ENCODE measurements at regions not wholly inside any gene's neighbourhood (a gene's known extent, or its start where the extent isn't known, plus 50 kb on each side); places are given as distances from the start of the nearest gene placed in this dataset.

DNA sequence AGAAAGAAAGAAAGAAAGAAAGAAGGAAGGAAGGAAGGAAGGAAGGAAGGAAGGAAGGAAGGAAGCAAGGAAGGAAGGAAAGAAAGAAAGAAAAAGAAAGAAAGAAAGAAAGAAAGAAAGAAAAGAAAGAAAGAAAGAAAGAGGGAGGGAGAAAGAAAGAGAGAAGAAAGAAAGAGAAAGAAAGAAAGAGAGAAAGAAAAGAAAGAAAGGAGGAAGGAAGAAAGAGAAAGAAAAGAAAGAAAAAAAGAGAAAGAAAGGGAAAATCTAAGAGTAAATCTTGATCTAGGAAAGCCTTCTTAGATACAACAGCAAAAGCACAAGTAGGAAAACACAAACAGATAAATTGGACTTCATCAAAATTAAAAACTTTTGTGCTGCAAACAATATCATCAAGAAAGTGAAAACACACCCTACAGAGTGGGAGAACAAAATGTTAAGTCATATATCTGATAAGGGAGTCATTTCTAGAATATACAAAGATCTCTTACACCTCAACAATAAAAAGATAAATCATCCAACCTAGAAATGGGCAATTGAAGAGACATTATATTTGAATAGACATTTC, 116.8 kb upstream of the FGF3 start:
- intact Hi-C loops (cut with micrococcal nuclease): no loop called here
- RAD21 ChIA-PET (ENCODE audit: low non-redundant PET in 1 of 2, low total read pairs in 2 of 2, uncharacterized antibody in 2 of 2, unreplicated experiment in 2 of 2): no interaction called here
- POLR2A ChIA-PET: no interaction called here

DNA sequence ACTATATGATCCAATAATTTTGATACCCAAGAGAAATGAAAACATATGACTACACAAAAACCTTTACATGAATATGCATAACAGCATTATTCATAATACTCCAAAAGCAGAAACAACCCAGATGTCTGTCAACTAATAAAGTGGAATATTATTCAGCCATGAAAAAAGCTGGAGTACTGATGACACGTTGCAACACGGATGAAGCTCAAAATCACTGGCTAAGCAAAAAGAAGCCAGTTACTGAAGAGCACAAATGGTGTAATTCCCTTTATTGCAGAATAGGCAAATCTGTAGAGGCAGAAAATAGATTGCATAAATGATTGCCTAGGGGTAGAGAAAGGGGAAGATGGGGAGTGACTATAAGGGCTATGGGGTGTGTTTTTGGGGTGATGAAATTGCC, 117.6 kb upstream of the FGF3 start:
- H3K9me2 ChIP-seq (ENCODE audit: insufficient read depth): no peaks in the 10 kb centered on the region
- no peaks in the 10 kb centered on the region for H3K79me2 ChIP-seq (ENCODE audit: insufficient read depth, low read length)
- H3K4me3 ChIP-seq (replicated peaks in 1 of 2; ENCODE audit: low read depth in 1 of 2, low read length in 2 of 2): no peak overlapping the region
- no peak overlapping the region for H3K9ac ChIP-seq (ENCODE audit: low read length)
- POLR2A ChIA-PET: no interaction called here
- H3K36me3 ChIP-seq (ENCODE audit: control insufficient read depth in 1 of 2, insufficient read depth in 2 of 2, low read length in 2 of 2): no peaks in the 10 kb centered on the region
- H3K4me2 ChIP-seq (ENCODE audit: low read length): no peak overlapping the region
- ATAC-seq (no peak), DNase-seq (ENCODE audit: low read depth, low spot score) (no peak)
- RAD21 ChIA-PET (ENCODE audit: low non-redundant PET in 1 of 2, low total read pairs in 2 of 2, uncharacterized antibody in 2 of 2, unreplicated experiment in 2 of 2): no interaction called here
- no peaks in the 10 kb centered on the region for H3K9me3 ChIP-seq (ENCODE audit: control insufficient read depth in 1 of 2, insufficient read depth in 1 of 2, low read depth in 1 of 2, low read length in 2 of 2)
- peaks cover 8 to 19% of the 10 kb centered on the region in 2 experiments for H3K4me1 ChIP-seq (ENCODE audit: control insufficient read depth in 1 of 2, insufficient read depth in 2 of 2, low read length in 2 of 2)
- CTCF ChIA-PET: no interaction called here
- no peak overlapping the region for H3K27ac ChIP-seq (ENCODE audit: low read depth, low read length)
- no peak overlapping the region for H2AFZ ChIP-seq (ENCODE audit: low read depth, low read length, poor library complexity, severe bottlenecking)
- intact Hi-C loops (cut with micrococcal nuclease): no loop called here
- H4K20me1 ChIP-seq (ENCODE audit: insufficient read depth): no peaks in the 10 kb centered on the region
- BruUV-seq (replicated peaks): no TSS peak
- H3K27me3 ChIP-seq (ENCODE audit: insufficient read depth, low read length): no peaks in the 10 kb centered on the region
- TF ChIP-seq, protein P1, sequence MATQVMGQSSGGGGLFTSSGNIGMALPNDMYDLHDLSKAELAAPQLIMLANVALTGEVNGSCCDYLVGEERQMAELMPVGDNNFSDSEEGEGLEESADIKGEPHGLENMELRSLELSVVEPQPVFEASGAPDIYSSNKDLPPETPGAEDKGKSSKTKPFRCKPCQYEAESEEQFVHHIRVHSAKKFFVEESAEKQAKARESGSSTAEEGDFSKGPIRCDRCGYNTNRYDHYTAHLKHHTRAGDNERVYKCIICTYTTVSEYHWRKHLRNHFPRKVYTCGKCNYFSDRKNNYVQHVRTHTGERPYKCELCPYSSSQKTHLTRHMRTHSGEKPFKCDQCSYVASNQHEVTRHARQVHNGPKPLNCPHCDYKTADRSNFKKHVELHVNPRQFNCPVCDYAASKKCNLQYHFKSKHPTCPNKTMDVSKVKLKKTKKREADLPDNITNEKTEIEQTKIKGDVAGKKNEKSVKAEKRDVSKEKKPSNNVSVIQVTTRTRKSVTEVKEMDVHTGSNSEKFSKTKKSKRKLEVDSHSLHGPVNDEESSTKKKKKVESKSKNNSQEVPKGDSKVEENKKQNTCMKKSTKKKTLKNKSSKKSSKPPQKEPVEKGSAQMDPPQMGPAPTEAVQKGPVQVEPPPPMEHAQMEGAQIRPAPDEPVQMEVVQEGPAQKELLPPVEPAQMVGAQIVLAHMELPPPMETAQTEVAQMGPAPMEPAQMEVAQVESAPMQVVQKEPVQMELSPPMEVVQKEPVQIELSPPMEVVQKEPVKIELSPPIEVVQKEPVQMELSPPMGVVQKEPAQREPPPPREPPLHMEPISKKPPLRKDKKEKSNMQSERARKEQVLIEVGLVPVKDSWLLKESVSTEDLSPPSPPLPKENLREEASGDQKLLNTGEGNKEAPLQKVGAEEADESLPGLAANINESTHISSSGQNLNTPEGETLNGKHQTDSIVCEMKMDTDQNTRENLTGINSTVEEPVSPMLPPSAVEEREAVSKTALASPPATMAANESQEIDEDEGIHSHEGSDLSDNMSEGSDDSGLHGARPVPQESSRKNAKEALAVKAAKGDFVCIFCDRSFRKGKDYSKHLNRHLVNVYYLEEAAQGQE (IDR thresholded peaks at IDR 0.05; ENCODE audit: low read depth): no peak
- TF ChIP-seq YY1 (IDR thresholded peaks at IDR 0.05; ENCODE audit: extremely low read depth, insufficient replicate concordance, low read depth, low read length): no peak
- no peak for TF ChIP-seq ZFX (IDR thresholded peaks at IDR 0.05)
- no peak for TF ChIP-seq ZNF274 (IDR thresholded peaks at IDR 0.05; ENCODE audit: low read depth, low read length)
- no peak for TF ChIP-seq JUND (IDR thresholded peaks at IDR 0.05)
- TF ChIP-seq CEBPB (IDR thresholded peaks at IDR 0.05; ENCODE audit: low read depth): no peak
- TF ChIP-seq, protein P2, sequence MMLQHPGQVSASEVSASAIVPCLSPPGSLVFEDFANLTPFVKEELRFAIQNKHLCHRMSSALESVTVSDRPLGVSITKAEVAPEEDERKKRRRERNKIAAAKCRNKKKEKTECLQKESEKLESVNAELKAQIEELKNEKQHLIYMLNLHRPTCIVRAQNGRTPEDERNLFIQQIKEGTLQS (IDR thresholded peaks at IDR 0.05): no peak
- no peak for TF ChIP-seq FOSL1 (IDR thresholded peaks at IDR 0.05; ENCODE audit: low read depth)
- TF ChIP-seq SRF (IDR thresholded peaks at IDR 0.05; ENCODE audit: low read depth): no peak
- TF ChIP-seq EZH2phosphoT487 (IDR thresholded peaks at IDR 0.05; ENCODE audit: borderline replicate concordance): no peak
- TF ChIP-seq SP1 (IDR thresholded peaks at IDR 0.05; ENCODE audit: low read depth): no peak
- TF ChIP-seq SIN3A (IDR thresholded peaks at IDR 0.05; ENCODE audit: low read depth): no peak

More for the DNA sequence above, 116.8 kb upstream of the FGF3 start:
- Histone ChIP-seq H3K9me3 (ENCODE audit: control insufficient read depth in 1 of 2, insufficient read depth in 1 of 2, low read depth in 1 of 2, low read length in 2 of 2) (no peaks in the 10 kb centered on the region), H3K4me1 (ENCODE audit: control insufficient read depth in 1 of 2, insufficient read depth in 2 of 2, low read length in 2 of 2) (peaks cover 8 to 19% of the 10 kb centered on the region in 2 experiments), H3K36me3 (ENCODE audit: control insufficient read depth in 1 of 2, insufficient read depth in 2 of 2, low read length in 2 of 2) (no peaks in the 10 kb centered on the region), H3K4me3 (replicated peaks in 1 of 2; ENCODE audit: low read depth in 1 of 2, low read length in 2 of 2) (no peak overlapping the region), H4K20me1 (ENCODE audit: insufficient read depth) (no peaks in the 10 kb centered on the region), H3K9ac (ENCODE audit: low read length) (no peak overlapping the region), H3K79me2 (ENCODE audit: insufficient read depth, low read length) (no peaks in the 10 kb centered on the region), H3K4me2 (ENCODE audit: low read length) (no peak overlapping the region), H3K9me2 (ENCODE audit: insufficient read depth) (no peaks in the 10 kb centered on the region), H3K27ac (ENCODE audit: low read depth, low read length) (no peak overlapping the region), H2AFZ (ENCODE audit: low read depth, low read length, poor library complexity, severe bottlenecking) (peak overlapping the region; percentile 77), H3K27me3 (ENCODE audit: insufficient read depth, low read length) (no peaks in the 10 kb centered on the region)
- TF ChIP-seq SP1 (IDR thresholded peaks at IDR 0.05; ENCODE audit: low read depth) (no peak), POLR2A (IDR thresholded peaks at IDR 0.05; ENCODE audit: borderline replicate concordance, extremely low read depth, insufficient read depth, insufficient read length) (no peak), EZH2 (IDR thresholded peaks at IDR 0.05) (no peak), FOSL1 (IDR thresholded peaks at IDR 0.05; ENCODE audit: low read depth) (no peak), SRF (IDR thresholded peaks at IDR 0.05; ENCODE audit: low read depth) (no peak), EZH2phosphoT487 (IDR thresholded peaks at IDR 0.05; ENCODE audit: borderline replicate concordance) (no peak)
- TF ChIP-seq, protein P3, sequence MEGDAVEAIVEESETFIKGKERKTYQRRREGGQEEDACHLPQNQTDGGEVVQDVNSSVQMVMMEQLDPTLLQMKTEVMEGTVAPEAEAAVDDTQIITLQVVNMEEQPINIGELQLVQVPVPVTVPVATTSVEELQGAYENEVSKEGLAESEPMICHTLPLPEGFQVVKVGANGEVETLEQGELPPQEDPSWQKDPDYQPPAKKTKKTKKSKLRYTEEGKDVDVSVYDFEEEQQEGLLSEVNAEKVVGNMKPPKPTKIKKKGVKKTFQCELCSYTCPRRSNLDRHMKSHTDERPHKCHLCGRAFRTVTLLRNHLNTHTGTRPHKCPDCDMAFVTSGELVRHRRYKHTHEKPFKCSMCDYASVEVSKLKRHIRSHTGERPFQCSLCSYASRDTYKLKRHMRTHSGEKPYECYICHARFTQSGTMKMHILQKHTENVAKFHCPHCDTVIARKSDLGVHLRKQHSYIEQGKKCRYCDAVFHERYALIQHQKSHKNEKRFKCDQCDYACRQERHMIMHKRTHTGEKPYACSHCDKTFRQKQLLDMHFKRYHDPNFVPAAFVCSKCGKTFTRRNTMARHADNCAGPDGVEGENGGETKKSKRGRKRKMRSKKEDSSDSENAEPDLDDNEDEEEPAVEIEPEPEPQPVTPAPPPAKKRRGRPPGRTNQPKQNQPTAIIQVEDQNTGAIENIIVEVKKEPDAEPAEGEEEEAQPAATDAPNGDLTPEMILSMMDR (IDR thresholded peaks at IDR 0.05 in 2 of 3, conservative IDR thresholded peaks at IDR 0.05 in 1 of 3; ENCODE audit: borderline replicate concordance in 1 of 3, insufficient read depth in 1 of 3, low read depth in 2 of 3, low read length in 2 of 3): no peak
- CTCF ChIA-PET: no interaction called here
- no peak for DNase-seq (ENCODE audit: low read depth, low spot score)
- no peak for ATAC-seq
- no TSS peak for BruUV-seq (replicated peaks)

All from HCT116 (cell line).